DND-41 (cell line): ENCODE measurements at regions not wholly inside any gene's neighbourhood (a gene's known extent, or its start where the extent isn't known, plus 50 kb on each side); places are given as distances from the start of the nearest gene placed in this dataset.
"Not testable (repeated sequence)": the region's sequence is repeated elsewhere in the genome, so short reads cannot be mapped to it uniquely, and the experiment has no call there.

Experiments
- ATAC-seq: fragments of 200-7000 bp; cut with Tn5 transposase; 3 replicates; pipeline ENCODE4 v1.9.1; 2021; ENCODE audit warnings: low read depth; ENCODE audit not compliant: insufficient read depth
- DNase-seq: peaks from one replicate; pipeline ENCODE4 v3.0.0-alpha.2; 2020
- H2AFZ ChIP-seq: 2 replicates; pipeline ENCODE4 v1.6.0; 2012; ENCODE audit warnings: low read depth, low read length
- H3K27ac ChIP-seq: 2 replicates; pipeline ENCODE4 v1.5.1; 2012; ENCODE audit warnings: low read length, inconsistent platforms
- H3K27me3 ChIP-seq: fragments of 200-600 bp; sonication (generic); 2 replicates; pipeline ENCODE4 v1.6.0; 2012; ENCODE audit warnings: low read length, mild to moderate bottlenecking, inconsistent platforms; ENCODE audit not compliant: insufficient read depth, poor library complexity
- H3K36me3 ChIP-seq: 2 replicates; pipeline ENCODE4 v1.5.1; 2012; ENCODE audit warnings: low read length, inconsistent platforms; ENCODE audit not compliant: insufficient read depth
- H3K4me1 ChIP-seq: 2 replicates; pipeline ENCODE4 v1.5.1; 2012; ENCODE audit warnings: mild to moderate bottlenecking, low read length; ENCODE audit not compliant: insufficient read depth
- H3K4me2 ChIP-seq: 2 replicates; pipeline ENCODE4 v1.6.0; 2012; ENCODE audit warnings: mild to moderate bottlenecking, moderate library complexity, low read length, inconsistent platforms; ENCODE audit not compliant: insufficient read depth
- H3K4me3 ChIP-seq, 2 experiments: fragments of 200-600 bp in 1 of 2; shearing (Covaris generic) in 1 of 2; 2 replicates each; pipeline ENCODE4 v1.5.1; 2012 to 2016; ENCODE audit warnings: inconsistent platforms in 2 of 2, low read length in 2 of 2, mild to moderate bottlenecking in 2 of 2, low read depth in 1 of 2, moderate library complexity in 1 of 2
- H3K79me2 ChIP-seq: 2 replicates; pipeline ENCODE4 v1.6.0; 2012; ENCODE audit warnings: low read length, inconsistent platforms; ENCODE audit not compliant: insufficient read depth
- H3K9ac ChIP-seq: 2 replicates; pipeline ENCODE4 v1.6.0; 2012; ENCODE audit warnings: low read depth, mild to moderate bottlenecking, inconsistent platforms, low read length, moderate library complexity
- H3K9me3 ChIP-seq: 2 replicates; pipeline ENCODE4 v1.5.1; 2012; ENCODE audit warnings: low read length, moderate library complexity, mild to moderate bottlenecking, inconsistent platforms; ENCODE audit not compliant: insufficient read depth, severe bottlenecking
- H4K20me1 ChIP-seq: 2 replicates; pipeline ENCODE4 v1.6.0; 2012; ENCODE audit warnings: low read length; ENCODE audit not compliant: insufficient read depth
- CTCF ChIP-seq: IDR thresholded peaks from 2 replicates; pipeline ENCODE4 v1.5.1; 2012; ENCODE audit warnings: borderline replicate concordance, low read length, moderate library complexity, mild to moderate bottlenecking; ENCODE audit not compliant: poor library complexity, severe bottlenecking; ENCODE audit errors: extremely low read depth
- EZH2 ChIP-seq: IDR thresholded peaks from 3 replicates; pipeline ENCODE4 v1.6.1; 2012; ENCODE audit warnings: borderline replicate concordance, low read depth, mild to moderate bottlenecking, moderate library complexity, low read length, inconsistent platforms; ENCODE audit not compliant: severe bottlenecking

DNA sequence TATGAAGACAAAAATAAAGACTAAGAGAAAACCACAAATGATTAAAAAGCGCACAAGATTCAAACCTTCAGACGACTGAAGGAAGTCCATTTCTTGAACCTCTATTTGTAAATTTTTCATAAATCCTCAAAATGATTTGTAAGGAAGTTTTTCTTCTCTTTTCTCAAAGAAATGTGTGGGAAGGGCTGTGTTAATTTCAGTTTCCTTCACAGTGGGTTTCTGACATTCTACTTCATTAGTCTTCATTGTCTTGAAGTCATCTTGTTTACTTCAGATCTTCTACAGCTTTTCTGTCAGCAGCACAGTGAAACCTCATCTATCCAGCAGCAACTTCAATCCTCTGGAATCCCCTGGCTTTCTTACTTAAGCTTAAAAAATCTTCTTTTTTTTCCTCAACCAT, 87.6 kb upstream of the MYLIP start:
- Histone ChIP-seq H3K4me2 (no peak overlapping the region), H3K27ac (no peak overlapping the region), H2AFZ (no peak overlapping the region), H3K9ac (no peak overlapping the region), H3K4me3 (no peak overlapping the region), H3K9me3 (no peaks in the 10 kb centered on the region), H4K20me1 (no peaks in the 10 kb centered on the region), H3K36me3 (no peaks in the 10 kb centered on the region), H3K27me3 (no peaks in the 10 kb centered on the region), H3K4me1 (no peaks in the 10 kb centered on the region), H3K79me2 (no peaks in the 10 kb centered on the region)
- TF ChIP-seq EZH2 (no peak), CTCF (no peak)
- ATAC-seq (no peak), DNase-seq (no peak)

- TF ChIP-seq EZH2 (no peak), CTCF (no peak)
- no peaks in the 10 kb centered on the region for H3K4me1 ChIP-seq
- no peak for ATAC-seq
- no peaks in the 10 kb centered on the region for H4K20me1 ChIP-seq
- H3K79me2 ChIP-seq: no peaks in the 10 kb centered on the region
- H2AFZ ChIP-seq: no peak overlapping the region
- no peak overlapping the region for H3K27ac ChIP-seq
- H3K36me3 ChIP-seq: no peaks in the 10 kb centered on the region
- H3K4me2 ChIP-seq: no peak overlapping the region
- no peak overlapping the region for H3K9ac ChIP-seq
- H3K9me3 ChIP-seq: no peaks in the 10 kb centered on the region
- DNase-seq: no peak
- no peaks in the 10 kb centered on the region for H3K27me3 ChIP-seq
- no peak overlapping the region for H3K4me3 ChIP-seq
Observed at GRCh38 chr6:16040628-16040974, 88.3 kb upstream of the MYLIP start.

GRCh38 chr6:16039892-16040627, 88.8 kb upstream of the MYLIP start:
- not testable (repeated sequence) for H3K79me2 ChIP-seq, ATAC-seq, H3K4me1 ChIP-seq, H3K27ac ChIP-seq, H3K4me3 ChIP-seq, H2AFZ ChIP-seq, H3K4me2 ChIP-seq, H3K9me3 ChIP-seq, H3K36me3 ChIP-seq, H3K9ac ChIP-seq, H3K27me3 ChIP-seq, DNase-seq, H4K20me1 ChIP-seq

- Histone ChIP-seq H3K4me1 (no peaks in the 10 kb centered on the region), H3K4me3 (no peak overlapping the region), H3K9ac (no peak overlapping the region), H2AFZ (no peak overlapping the region), H3K36me3 (no peaks in the 10 kb centered on the region), H3K9me3 (no peaks in the 10 kb centered on the region), H3K27ac (no peak overlapping the region), H3K4me2 (no peak overlapping the region), H3K27me3 (no peaks in the 10 kb centered on the region), H3K79me2 (no peaks in the 10 kb centered on the region), H4K20me1 (no peaks in the 10 kb centered on the region)
- ATAC-seq (no peak), DNase-seq (no peak)
- TF ChIP-seq EZH2 (no peak), CTCF (no peak)
Observed at GRCh38 chr6:16038938-16039337, 89.9 kb upstream of the MYLIP start.
